ENCODE measurements at regions not wholly inside any gene's neighbourhood (a gene's known extent, or its start where the extent isn't known, plus 50 kb on each side); places are given as distances from the start of the nearest gene placed in this dataset.

DNA sequence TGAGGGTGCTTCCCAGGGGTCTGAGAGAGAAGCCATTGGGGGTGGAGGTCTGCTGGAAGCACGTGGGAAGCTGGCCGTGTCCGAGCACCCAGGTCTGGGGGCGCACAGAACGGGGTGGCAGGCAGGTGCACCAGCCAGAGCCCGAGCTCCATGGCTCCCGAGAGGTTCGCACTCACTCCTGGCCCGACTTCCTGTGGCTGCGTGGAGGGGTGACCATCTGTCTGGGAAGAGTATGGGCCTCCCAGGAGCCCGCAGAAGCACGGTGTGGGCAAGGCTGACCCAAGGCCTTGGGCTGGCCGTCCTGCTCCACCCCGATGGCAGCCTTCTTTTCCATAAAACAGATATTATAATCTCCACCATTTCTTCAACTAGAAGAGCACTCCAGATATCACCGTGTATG, 256.0 kb upstream of the B3GAT1 start:
- Histone ChIP-seq H3K9me3 (ENCODE audit: control insufficient read depth, low read depth, low read length) (no peaks in the 10 kb centered on the region), H2BK15ac (ENCODE audit: low read depth, low read length) (no peak overlapping the region), H3K4me2 (ENCODE audit: insufficient read depth, insufficient read length, low read length) (no peak overlapping the region), H3T11ph (ENCODE audit: low read length) (no peak overlapping the region), H3K9ac (ENCODE audit: extremely low read depth, insufficient read length, low read length) (no peak overlapping the region), H3K27me3 (ENCODE audit: insufficient read depth, low read length) (no peaks in the 10 kb centered on the region), H2BK12ac (ENCODE audit: insufficient read length, low read depth, low read length) (no peak overlapping the region), H3K79me2 (ENCODE audit: insufficient read depth, low read length) (no peaks in the 10 kb centered on the region), H3K23me2 (ENCODE audit: insufficient read length, low read depth, low read length, poor library complexity, severe bottlenecking) (no peaks in the 10 kb centered on the region), H4K20me1 (ENCODE audit: control insufficient read depth, insufficient read depth, insufficient read length) (no peaks in the 10 kb centered on the region), H3K18ac (ENCODE audit: insufficient read length, low read depth, low read length) (no peak overlapping the region), H2BK20ac (ENCODE audit: low read depth, low read length, poor library complexity, severe bottlenecking) (no peak overlapping the region), H2AK5ac (ENCODE audit: insufficient read length, low read length) (no peak overlapping the region), H4K91ac (ENCODE audit: insufficient read length, low read depth, low read length) (no peak overlapping the region), H3K27ac (ENCODE audit: insufficient read length, low read depth, low read length) (no peak overlapping the region), H2BK120ac (ENCODE audit: low read depth, low read length, poor library complexity, severe bottlenecking) (no peak overlapping the region), H3K14ac (ENCODE audit: insufficient read depth, low read length) (no peak overlapping the region), H4K8ac (replicated peaks; ENCODE audit: insufficient read length, low read depth, low read length) (no peak overlapping the region), H3K4me1 (ENCODE audit: insufficient read depth, low read length) (no peaks in the 10 kb centered on the region), H3K56ac (ENCODE audit: insufficient read length, low read depth, low read length) (no peak overlapping the region), H3K4ac (ENCODE audit: low read depth, low read length) (no peak overlapping the region), H2AFZ (ENCODE audit: low read length) (no peak overlapping the region), H3K23ac (ENCODE audit: insufficient read length, low read depth, low read length) (no peak overlapping the region), H4K5ac (ENCODE audit: insufficient read length, low read depth, low read length) (no peak overlapping the region), H2BK5ac (ENCODE audit: insufficient read length, low read length) (no peak overlapping the region), H3K79me1 (ENCODE audit: insufficient read depth, low read depth, low read length, poor library complexity, severe bottlenecking) (no peaks in the 10 kb centered on the region)
- no CpG with 5 or more reads among the region's 15 CpGs for WGBS (ENCODE audit: extremely low coverage, insufficient read length, low lambda C conversion rate)
- H3K4me1 Mint-ChIP-seq, result peaks cover 6 to 8% of the 10 kb centered on the region in 2 experiments
- no peak overlapping the region for H3K4me3 Mint-ChIP-seq
- TF ChIP-seq CTCF (conservative IDR thresholded peaks at IDR 0.05), result no peak
- no peaks in the 10 kb centered on the region for H3K36me3 Mint-ChIP-seq (ENCODE audit: insufficient read depth in 1 of 3, low read depth in 3 of 3)
- peaks cover 37% of the 10 kb centered on the region for H3K27me3 Mint-ChIP-seq (ENCODE audit: low read depth)
- DNase-seq, result no peak
- H3K9me3 Mint-ChIP-seq, result peaks cover 1 to 3% of the 10 kb centered on the region in 2 experiments; a peak in 4 of 5 replicates
- no peak overlapping the region for H3K27ac Mint-ChIP-seq
